ENCODE measurements at regions not wholly inside any gene's neighbourhood (a gene's known extent, or its start where the extent isn't known, plus 50 kb on each side); places are given as distances from the start of the nearest gene placed in this dataset.
A peak's percentile ranks its signal among the peaks of the same experiment; 100 is the strongest.

- TF ChIP-seq, protein P1, sequence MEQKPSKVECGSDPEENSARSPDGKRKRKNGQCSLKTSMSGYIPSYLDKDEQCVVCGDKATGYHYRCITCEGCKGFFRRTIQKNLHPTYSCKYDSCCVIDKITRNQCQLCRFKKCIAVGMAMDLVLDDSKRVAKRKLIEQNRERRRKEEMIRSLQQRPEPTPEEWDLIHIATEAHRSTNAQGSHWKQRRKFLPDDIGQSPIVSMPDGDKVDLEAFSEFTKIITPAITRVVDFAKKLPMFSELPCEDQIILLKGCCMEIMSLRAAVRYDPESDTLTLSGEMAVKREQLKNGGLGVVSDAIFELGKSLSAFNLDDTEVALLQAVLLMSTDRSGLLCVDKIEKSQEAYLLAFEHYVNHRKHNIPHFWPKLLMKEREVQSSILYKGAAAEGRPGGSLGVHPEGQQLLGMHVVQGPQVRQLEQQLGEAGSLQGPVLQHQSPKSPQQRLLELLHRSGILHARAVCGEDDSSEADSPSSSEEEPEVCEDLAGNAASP (IDR thresholded peaks at IDR 0.05), result no peak
- TF ChIP-seq ZNF316 (IDR thresholded peaks at IDR 0.05), result peak; percentile 34; the same call in 1 of the 2 replicates
- TF ChIP-seq ZNF511 (CRISPR knock-in tag; IDR thresholded peaks at IDR 0.05), result no peak
- no peak for TF ChIP-seq PCBP1 (IDR thresholded peaks at IDR 0.05; ENCODE audit: low read depth, low read length, poor library complexity, severe bottlenecking)
- peak; percentile 16; the same call in 1 of the 2 replicates for TF ChIP-seq JUND (IDR thresholded peaks at IDR 0.05; ENCODE audit: borderline replicate concordance, low read depth, low read length)
- TF ChIP-seq JUND (tag; IDR thresholded peaks at IDR 0.05; ENCODE audit: borderline replicate concordance, low read depth, low read length), result no peak
- TF ChIP-seq BCLAF1 (IDR thresholded peaks at IDR 0.05; ENCODE audit: borderline replicate concordance in 1 of 2, control insufficient read depth in 1 of 2, low read depth in 2 of 2, low read length in 1 of 2), result no peak
- peak; percentile 68 for TF ChIP-seq ATF3 (IDR thresholded peaks at IDR 0.05)
- TF ChIP-seq ATF3 (CRISPR knock-in tag; conservative IDR thresholded peaks at IDR 0.05), result no peak
Measured at GRCh38 chr2:8551622-8552074, 130.2 kb upstream of the ID2 start (continued).

Measured in K562 (cell line).